ENCODE measurements at regions not wholly inside any gene's neighbourhood (a gene's known extent, or its start where the extent isn't known, plus 50 kb on each side); places are given as distances from the start of the nearest gene placed in this dataset.

DNA sequence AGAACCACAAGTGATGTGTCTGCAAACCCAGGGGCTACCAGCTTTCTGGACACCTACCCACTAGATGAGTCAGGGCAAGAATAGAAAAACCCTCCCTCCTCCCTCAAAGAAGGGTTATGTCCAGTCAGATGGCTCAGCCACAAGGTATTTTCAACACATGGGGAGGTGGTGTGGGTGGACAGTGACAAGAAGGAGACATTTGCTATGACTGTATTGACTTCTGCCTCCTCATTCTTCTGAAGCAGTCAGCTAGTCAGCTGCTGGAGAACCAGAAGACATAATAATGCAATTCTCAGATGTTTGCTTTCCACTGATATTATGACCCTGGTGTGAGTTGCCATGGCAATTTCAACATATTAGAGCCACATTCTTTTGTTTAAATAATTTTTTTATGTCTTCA, 66.7 kb upstream of the GOLGA8B start:
- no peak for DNase-seq (ENCODE audit: low read depth)
- no peak overlapping the region for H3K4me3 ChIP-seq (ENCODE audit: low read depth, low read length)
- no peak for TF ChIP-seq MYC (IDR thresholded peaks at IDR 0.05; ENCODE audit: low read depth, low read length)
- TF ChIP-seq, protein P1, sequence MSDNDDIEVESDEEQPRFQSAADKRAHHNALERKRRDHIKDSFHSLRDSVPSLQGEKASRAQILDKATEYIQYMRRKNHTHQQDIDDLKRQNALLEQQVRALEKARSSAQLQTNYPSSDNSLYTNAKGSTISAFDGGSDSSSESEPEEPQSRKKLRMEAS (IDR thresholded peaks at IDR 0.05; ENCODE audit: low read depth, low read length) = no peak

DNA sequence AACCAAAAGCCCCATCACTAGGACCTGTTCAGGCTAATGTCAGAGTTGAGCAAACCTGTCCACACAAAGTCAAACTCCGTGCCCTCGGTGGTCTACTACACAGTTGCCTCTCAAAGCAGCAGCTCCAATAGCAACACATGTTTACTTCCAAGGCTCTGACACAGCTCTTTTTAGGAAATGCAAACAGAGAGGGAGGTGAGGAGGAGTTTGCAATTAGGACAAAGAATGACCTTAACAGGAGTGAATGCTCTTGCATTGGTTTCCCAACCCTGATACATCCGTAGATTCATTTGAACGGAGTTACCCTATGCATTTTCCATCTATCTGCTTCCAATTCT, 64.8 kb upstream of the GOLGA8B start:
- DNase-seq (ENCODE audit: low read depth) = no peak
- no peak overlapping the region for H3K4me3 ChIP-seq (ENCODE audit: low read depth, low read length)
- TF ChIP-seq POLR2A (IDR thresholded peaks at IDR 0.05; ENCODE audit: extremely low read depth, insufficient read length) (no peak), MYC (IDR thresholded peaks at IDR 0.05; ENCODE audit: low read depth, low read length) (no peak)
- TF ChIP-seq, protein P2, sequence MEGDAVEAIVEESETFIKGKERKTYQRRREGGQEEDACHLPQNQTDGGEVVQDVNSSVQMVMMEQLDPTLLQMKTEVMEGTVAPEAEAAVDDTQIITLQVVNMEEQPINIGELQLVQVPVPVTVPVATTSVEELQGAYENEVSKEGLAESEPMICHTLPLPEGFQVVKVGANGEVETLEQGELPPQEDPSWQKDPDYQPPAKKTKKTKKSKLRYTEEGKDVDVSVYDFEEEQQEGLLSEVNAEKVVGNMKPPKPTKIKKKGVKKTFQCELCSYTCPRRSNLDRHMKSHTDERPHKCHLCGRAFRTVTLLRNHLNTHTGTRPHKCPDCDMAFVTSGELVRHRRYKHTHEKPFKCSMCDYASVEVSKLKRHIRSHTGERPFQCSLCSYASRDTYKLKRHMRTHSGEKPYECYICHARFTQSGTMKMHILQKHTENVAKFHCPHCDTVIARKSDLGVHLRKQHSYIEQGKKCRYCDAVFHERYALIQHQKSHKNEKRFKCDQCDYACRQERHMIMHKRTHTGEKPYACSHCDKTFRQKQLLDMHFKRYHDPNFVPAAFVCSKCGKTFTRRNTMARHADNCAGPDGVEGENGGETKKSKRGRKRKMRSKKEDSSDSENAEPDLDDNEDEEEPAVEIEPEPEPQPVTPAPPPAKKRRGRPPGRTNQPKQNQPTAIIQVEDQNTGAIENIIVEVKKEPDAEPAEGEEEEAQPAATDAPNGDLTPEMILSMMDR (IDR thresholded peaks at IDR 0.05; ENCODE audit: low read depth, low read length) = no peak
- TF ChIP-seq, protein P1 (IDR thresholded peaks at IDR 0.05; ENCODE audit: low read depth, low read length) = no peak

DNA sequence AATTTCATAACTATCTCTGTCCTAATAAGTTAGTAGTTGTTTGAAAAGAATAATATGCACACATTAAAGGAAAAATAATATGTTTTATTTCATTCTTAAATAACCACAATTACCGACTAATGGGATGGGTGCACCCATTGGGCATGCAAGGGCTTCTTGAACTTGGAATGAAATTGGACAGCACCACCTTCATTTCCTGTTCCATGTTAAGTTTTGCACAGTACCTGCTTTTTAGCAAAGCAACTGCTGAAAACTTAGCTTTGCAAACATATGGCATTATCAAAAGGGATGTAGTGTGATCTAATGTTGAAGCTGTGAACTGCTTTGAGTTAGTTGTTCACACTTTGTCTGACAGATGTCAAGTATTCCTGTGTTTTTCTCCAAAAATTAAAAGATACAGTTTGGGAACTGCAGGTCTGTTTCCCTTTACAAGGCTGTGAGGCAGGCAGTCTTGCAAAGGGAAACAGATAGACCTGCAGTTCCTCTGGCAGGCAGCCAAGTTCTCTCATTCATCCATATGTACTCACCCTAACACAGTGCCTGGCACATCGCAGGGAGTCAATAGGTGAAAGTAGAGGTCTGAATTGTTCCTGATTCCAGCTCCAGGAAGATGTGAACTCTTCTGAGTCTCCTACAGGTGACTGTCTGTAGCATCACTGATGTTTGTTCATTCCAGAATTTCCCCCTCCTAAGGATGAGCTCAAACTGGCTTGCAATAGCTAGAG, 64.3 kb upstream of the GOLGA8B start:
- H3K4me3 ChIP-seq (ENCODE audit: low read depth, low read length) = no peak overlapping the region
- no peak for TF ChIP-seq MYC (IDR thresholded peaks at IDR 0.05; ENCODE audit: low read depth, low read length)
- TF ChIP-seq, protein P2 (IDR thresholded peaks at IDR 0.05; ENCODE audit: low read depth, low read length) = no peak
- no peak for TF ChIP-seq POLR2A (IDR thresholded peaks at IDR 0.05; ENCODE audit: extremely low read depth, insufficient read length)
- TF ChIP-seq, protein P1 (IDR thresholded peaks at IDR 0.05; ENCODE audit: low read depth, low read length) = no peak
- peak; percentile 3 for DNase-seq (ENCODE audit: low read depth)

DNA sequence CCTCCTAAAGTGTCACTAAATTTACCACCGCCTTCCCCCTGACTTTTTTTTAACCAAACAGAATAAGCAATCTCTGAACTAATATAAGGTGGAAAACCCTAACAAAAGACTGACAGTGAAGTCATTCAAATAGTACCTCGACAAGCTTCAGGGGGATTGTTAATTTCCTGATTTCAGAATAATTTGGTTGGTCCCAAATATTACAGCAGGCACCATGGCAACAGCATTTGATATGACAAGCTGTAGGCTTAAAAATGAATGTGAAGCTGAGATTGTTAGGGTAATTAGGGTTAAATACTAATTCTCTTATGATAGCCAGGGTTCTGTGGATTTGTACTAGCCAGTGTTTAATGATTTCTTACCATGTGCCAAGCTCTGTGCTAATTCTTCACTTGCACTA, 63.5 kb upstream of the GOLGA8B start:
- DNase-seq (ENCODE audit: low read depth) = no peak
- no peak overlapping the region for H3K4me3 ChIP-seq (ENCODE audit: low read depth, low read length)
- TF ChIP-seq POLR2A (IDR thresholded peaks at IDR 0.05; ENCODE audit: extremely low read depth, insufficient read length) = no peak
- TF ChIP-seq, protein P1 (IDR thresholded peaks at IDR 0.05; ENCODE audit: low read depth, low read length) = no peak
- TF ChIP-seq, protein P2 (IDR thresholded peaks at IDR 0.05; ENCODE audit: low read depth, low read length) = no peak

DNA sequence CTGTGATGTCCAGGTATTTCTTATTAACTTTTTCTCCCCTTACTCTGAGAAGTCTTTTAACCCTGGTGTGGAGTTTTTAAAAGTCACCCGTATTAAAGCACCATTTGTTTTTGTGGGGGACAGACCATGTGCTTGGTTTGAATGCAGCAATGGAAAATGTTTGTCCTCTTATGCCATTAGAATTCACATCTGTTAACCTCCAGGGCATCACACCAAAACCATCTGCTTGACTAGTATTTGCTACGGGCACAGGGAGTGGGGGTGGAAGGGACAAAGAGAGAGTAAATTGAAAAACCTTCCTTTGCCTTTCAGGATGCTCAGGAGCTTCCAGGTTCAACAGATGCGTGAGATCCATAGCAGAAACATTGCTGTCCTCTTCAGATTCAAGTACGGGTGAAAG, 61.4 kb upstream of the GOLGA8B start:
- TF ChIP-seq, protein P1 (IDR thresholded peaks at IDR 0.05; ENCODE audit: low read depth, low read length) = no peak
- TF ChIP-seq MYC (IDR thresholded peaks at IDR 0.05; ENCODE audit: low read depth, low read length) (no peak), POLR2A (IDR thresholded peaks at IDR 0.05; ENCODE audit: extremely low read depth, insufficient read length) (no peak)
- TF ChIP-seq, protein P2 (IDR thresholded peaks at IDR 0.05; ENCODE audit: low read depth, low read length) = no peak
- no peak overlapping the region for H3K4me3 ChIP-seq (ENCODE audit: low read depth, low read length)
- DNase-seq (ENCODE audit: low read depth) = no peak

DNA sequence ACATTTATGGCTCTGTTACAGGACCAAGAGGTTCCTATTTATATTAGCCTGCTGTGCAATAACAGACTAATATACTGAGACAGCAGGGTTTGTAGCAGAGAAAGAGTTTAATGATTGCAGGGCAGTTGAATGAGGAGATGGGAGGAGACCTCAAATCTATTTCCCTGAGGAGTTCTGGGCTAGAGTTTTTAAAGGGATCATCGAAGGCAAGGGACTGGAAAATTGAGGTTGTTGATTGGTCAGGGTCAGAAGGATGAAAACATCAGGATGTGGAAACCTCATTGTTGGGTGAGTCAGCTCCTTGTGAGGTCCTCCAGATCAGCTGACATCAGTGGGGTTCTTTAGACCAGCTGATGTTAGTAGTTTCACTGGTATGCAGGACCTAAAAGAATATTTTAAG, 60.6 kb upstream of the GOLGA8B start:
- DNase-seq (ENCODE audit: low read depth) = peak; percentile 12
- TF ChIP-seq MYC (IDR thresholded peaks at IDR 0.05; ENCODE audit: low read depth, low read length) (no peak), POLR2A (IDR thresholded peaks at IDR 0.05; ENCODE audit: extremely low read depth, insufficient read length) (no peak)
- TF ChIP-seq, protein P2 (IDR thresholded peaks at IDR 0.05; ENCODE audit: low read depth, low read length) = no peak
- TF ChIP-seq, protein P1 (IDR thresholded peaks at IDR 0.05; ENCODE audit: low read depth, low read length) = no peak
- H3K4me3 ChIP-seq (ENCODE audit: low read depth, low read length) = no peak overlapping the region

Measured in NB4 (cell line).